ENCODE measurements at regions not wholly inside any gene's neighbourhood (a gene's known extent, or its start where the extent isn't known, plus 50 kb on each side); places are given as distances from the start of the nearest gene placed in this dataset.

GRCh38 chr22:27372969-27373670, 428.4 kb downstream of the MN1 start:
- TF ChIP-seq CTCF (IDR thresholded peaks at IDR 0.05; ENCODE audit: low read length): no peak
- TF ChIP-seq EZH2phosphoT487 (IDR thresholded peaks at IDR 0.05; ENCODE audit: low read length): no peak
- no peak for TF ChIP-seq EZH2 (optimal IDR thresholded peaks at IDR 0.05; ENCODE audit: low read depth, low read length)

Data from MM.1S (cell line).